Keratinocyte (primary cell): ENCODE measurements at regions not wholly inside any gene's neighbourhood (a gene's known extent, or its start where the extent isn't known, plus 50 kb on each side); places are given as distances from the start of the nearest gene placed in this dataset.

Experiments used
- DNase-seq: peaks from one replicate; pipeline ENCODE4 v3.0.0-alpha.2; 2011; ENCODE audit warnings: low read depth, missing footprints, low spot score
- FAIRE-seq: peaks from 2 replicates; lab custom pipeline; 2011; peaks lifted over from hg19 to GRCh38; lab: Jason Lieb, UNC
- H2AFZ ChIP-seq: 2 replicates; pipeline ENCODE4 v1.6.0; 2012; ENCODE audit warnings: low read length, control low read depth, inconsistent platforms; ENCODE audit not compliant: control insufficient read depth
- H3K27ac ChIP-seq: 2 replicates; pipeline ENCODE4 v1.5.1; 2011; ENCODE audit warnings: low read length; ENCODE audit not compliant: control insufficient read depth, insufficient read depth
- H3K27me3 ChIP-seq: 3 replicates; pipeline ENCODE4 v1.6.0; 2011; ENCODE audit warnings: low read length; ENCODE audit not compliant: control insufficient read depth, insufficient read depth; ENCODE audit errors: extremely low read depth
- H3K36me3 ChIP-seq, 2 experiments: 2 replicates in 1 of 2; 3 replicates in 1 of 2; pipeline ENCODE4 v1.5.1; 2011; ENCODE audit warnings: low read length in 2 of 2, mild to moderate bottlenecking in 1 of 2; ENCODE audit not compliant: control insufficient read depth in 2 of 2, insufficient read depth in 2 of 2; ENCODE audit errors: extremely low read depth in 1 of 2
- H3K4me1 ChIP-seq: 3 replicates; pipeline ENCODE4 v1.5.1; 2011; ENCODE audit warnings: low read length; ENCODE audit not compliant: control insufficient read depth, insufficient read depth; ENCODE audit errors: extremely low read depth
- H3K4me2 ChIP-seq: 3 replicates; pipeline ENCODE4 v1.6.0; 2011; ENCODE audit warnings: low read depth, low read length; ENCODE audit not compliant: control insufficient read depth, insufficient read depth; ENCODE audit errors: extremely low read depth
- H3K4me3 ChIP-seq, 3 experiments: fragments of 200-600 bp in 1 of 3; sonication (generic) in 1 of 3; 2 replicates in 2 of 3; 3 replicates in 1 of 3; pipeline ENCODE4 v1.5.1; 2011 to 2016; ENCODE audit warnings: low read length in 3 of 3, mild to moderate bottlenecking in 3 of 3, control low read depth in 2 of 3, inconsistent platforms in 1 of 3, low read depth in 1 of 3, mixed read lengths in 1 of 3, mixed run types in 1 of 3, moderate library complexity in 1 of 3; ENCODE audit not compliant: control insufficient read depth in 2 of 3, insufficient read depth in 2 of 3; ENCODE audit errors: extremely low read depth in 1 of 3
- H3K79me2 ChIP-seq: 2 replicates; pipeline ENCODE4 v1.6.0; 2012; ENCODE audit warnings: low read length; ENCODE audit not compliant: control insufficient read depth, insufficient read depth
- H3K9ac ChIP-seq: 3 replicates; pipeline ENCODE4 v1.6.0; 2011; ENCODE audit warnings: low read length; ENCODE audit not compliant: control insufficient read depth, insufficient read depth; ENCODE audit errors: extremely low read depth
- H3K9me1 ChIP-seq: 3 replicates; pipeline ENCODE4 v1.6.0; 2011; ENCODE audit warnings: low read length; ENCODE audit not compliant: control insufficient read depth, insufficient read depth; ENCODE audit errors: extremely low read depth
- H3K9me3 ChIP-seq: 2 replicates; pipeline ENCODE4 v1.5.1; 2012; ENCODE audit warnings: low read depth, low read length; ENCODE audit not compliant: control insufficient read depth
- H4K20me1 ChIP-seq: 3 replicates; pipeline ENCODE4 v1.6.0; 2011; ENCODE audit warnings: low read length; ENCODE audit not compliant: control insufficient read depth, insufficient read depth; ENCODE audit errors: extremely low read depth
- CTCF ChIP-seq, 3 experiments: IDR thresholded peaks in 1 of 3; conservative IDR thresholded peaks in 1 of 3; optimal IDR thresholded peaks in 1 of 3; 2 replicates in 2 of 3; 3 replicates in 1 of 3; pipeline versions ENCODE3 to v1.5.1; 2011; ENCODE audit warnings: low read length in 3 of 3, mild to moderate bottlenecking in 3 of 3, moderate library complexity in 2 of 3, control low read depth in 1 of 3, inconsistent platforms in 1 of 3; ENCODE audit not compliant: insufficient read depth in 2 of 3; ENCODE audit errors: extremely low read depth in 1 of 3
- EZH2 ChIP-seq: IDR thresholded peaks from one replicate; pipeline ENCODE4 v1.6.1; 2012; ENCODE audit warnings: inconsistent platforms, mild to moderate bottlenecking, low read length, moderate library complexity
- dilution Hi-C: fragments of 300-500 bp; cut with MboI; formaldehyde crosslinking; loops from one replicate; pipeline ENCODE4 v1.7.0; 2020; ENCODE audit warnings: low sequenced_read_pairs; ENCODE audit not compliant: extremely low pct_ligation_motif_present

- Histone ChIP-seq H3K9me1 (no peaks in the 10 kb centered on the region), H3K27ac (no peak overlapping the region), H3K36me3 (no peaks in the 10 kb centered on the region), H3K27me3 (peaks cover 7% of the 10 kb centered on the region), H3K4me3 (no peak overlapping the region), H3K79me2 (no peaks in the 10 kb centered on the region), H2AFZ (no peak overlapping the region), H3K9ac (no peak overlapping the region), H3K9me3 (no peaks in the 10 kb centered on the region), H3K4me1 (no peaks in the 10 kb centered on the region), H4K20me1 (no peaks in the 10 kb centered on the region), H3K4me2 (no peak overlapping the region)
- TF ChIP-seq CTCF (optimal IDR thresholded peaks at IDR 0.05 in 1 of 3, IDR thresholded peaks at IDR 0.05 in 1 of 3, conservative IDR thresholded peaks at IDR 0.05 in 1 of 3; ENCODE audit: extremely low read depth in 1 of 3, insufficient read depth in 2 of 3, low read length in 3 of 3) (no peak), EZH2 (no peak)
- dilution Hi-C loops = no loop called here
- DNase-seq = no peak
- FAIRE-seq = no peak
These were observed 141.7 kb upstream of the GPC1 start for GRCh38 chr2:240293557-240294461.

- H3K27ac ChIP-seq = no peak overlapping the region
These were observed 140.9 kb upstream of the GPC1 start for GRCh38 chr2:240294514-240294913.

More at GRCh38 chr2:240294514-240294913, 140.9 kb upstream of the GPC1 start:
- Histone ChIP-seq H3K4me1 (no peaks in the 10 kb centered on the region), H2AFZ (no peak overlapping the region), H3K79me2 (no peaks in the 10 kb centered on the region), H3K4me3 (no peak overlapping the region), H3K9me3 (no peaks in the 10 kb centered on the region), H3K36me3 (no peaks in the 10 kb centered on the region), H3K9me1 (no peaks in the 10 kb centered on the region), H4K20me1 (no peaks in the 10 kb centered on the region), H3K27me3 (peaks cover 7% of the 10 kb centered on the region), H3K4me2 (no peak overlapping the region), H3K9ac (no peak overlapping the region)
- dilution Hi-C loops = no loop called here
- FAIRE-seq (no peak), DNase-seq (no peak)
- TF ChIP-seq CTCF (optimal IDR thresholded peaks at IDR 0.05 in 1 of 3, IDR thresholded peaks at IDR 0.05 in 1 of 3, conservative IDR thresholded peaks at IDR 0.05 in 1 of 3; ENCODE audit: extremely low read depth in 1 of 3, insufficient read depth in 2 of 3, low read length in 3 of 3) = no peak
- no peak for TF ChIP-seq EZH2
